GM06990 (cell line): ENCODE measurements at regions not wholly inside any gene's neighbourhood (a gene's known extent, or its start where the extent isn't known, plus 50 kb on each side); places are given as distances from the start of the nearest gene placed in this dataset.
"Not testable (repeated sequence)": the region's sequence is repeated elsewhere in the genome, so short reads cannot be mapped to it uniquely, and the experiment has no call there.

Source experiments
- DNase-seq: peaks from one replicate; pipeline ENCODE4 v3.0.0-alpha.2; 2011; ENCODE audit not compliant: insufficient read length; ENCODE audit errors: extremely low read depth
- H3K27me3 ChIP-seq: replicated peaks from 2 replicates; pipeline ENCODE4 v1.6.0; 2011; ENCODE audit warnings: low read length; ENCODE audit not compliant: control insufficient read depth, insufficient read depth
- H3K36me3 ChIP-seq: 2 replicates; pipeline ENCODE4 v1.5.1; 2011; ENCODE audit warnings: low read length; ENCODE audit not compliant: control insufficient read depth, insufficient read depth
- H3K4me3 ChIP-seq: replicated peaks from 2 replicates; pipeline ENCODE4 v1.5.1; 2011; ENCODE audit warnings: low read depth, mild to moderate bottlenecking, control low read depth, low read length
- CTCF ChIP-seq: IDR thresholded peaks from 2 replicates; pipeline ENCODE4 v1.5.1; 2011; ENCODE audit warnings: low read length, control low read depth, mild to moderate bottlenecking, inconsistent platforms; ENCODE audit not compliant: insufficient read depth, poor library complexity, severe bottlenecking

DNA sequence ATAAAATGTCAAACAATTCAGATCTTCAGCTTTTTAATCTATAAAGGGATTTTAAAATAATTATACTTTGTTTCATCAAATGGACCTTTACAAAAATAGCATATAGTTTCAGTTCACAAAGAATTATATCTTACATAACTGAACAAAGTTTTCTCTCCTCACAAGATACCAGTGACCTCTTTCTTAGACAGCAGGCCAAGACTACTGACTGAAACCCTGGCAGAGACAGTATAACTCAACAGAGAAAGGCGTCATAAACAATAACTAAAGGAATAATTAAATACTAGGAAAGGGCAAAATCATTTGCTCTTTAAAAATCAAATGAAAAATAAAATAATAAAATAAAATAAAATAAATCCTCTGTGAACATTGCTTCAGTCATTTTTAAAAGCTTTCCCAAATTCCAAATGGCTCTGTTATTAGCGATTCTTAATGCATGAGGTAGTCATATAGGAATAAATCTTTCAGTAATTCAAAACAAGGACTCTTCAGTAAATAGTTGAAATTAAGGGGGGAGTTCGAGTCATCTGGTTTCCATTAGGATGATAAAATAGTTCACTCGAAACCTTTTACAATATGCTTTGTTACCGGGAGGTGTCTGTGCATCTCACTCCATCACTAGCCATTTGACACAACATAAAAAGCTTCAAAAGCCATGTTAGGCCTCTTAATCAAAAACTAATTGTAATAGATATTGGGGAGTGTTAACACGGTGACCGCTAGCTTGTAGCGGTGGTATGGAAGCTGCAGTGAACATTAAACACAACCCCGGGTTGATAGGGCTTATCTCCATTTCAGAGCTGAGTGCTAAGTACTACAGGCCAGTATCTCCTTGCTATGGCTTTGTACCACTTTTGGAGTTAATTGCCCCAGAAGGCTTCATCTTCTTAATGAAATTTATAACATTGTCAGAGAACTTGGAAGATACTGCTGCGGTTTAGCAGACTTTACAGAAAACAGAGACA is 142.9 kb upstream of the NR2F2 start:
- H3K4me3 ChIP-seq, result no peak overlapping the region
- no peaks in the 10 kb centered on the region for H3K36me3 ChIP-seq
- no peak for TF ChIP-seq CTCF
- no peak for DNase-seq
- no peaks in the 10 kb centered on the region for H3K27me3 ChIP-seq

DNA sequence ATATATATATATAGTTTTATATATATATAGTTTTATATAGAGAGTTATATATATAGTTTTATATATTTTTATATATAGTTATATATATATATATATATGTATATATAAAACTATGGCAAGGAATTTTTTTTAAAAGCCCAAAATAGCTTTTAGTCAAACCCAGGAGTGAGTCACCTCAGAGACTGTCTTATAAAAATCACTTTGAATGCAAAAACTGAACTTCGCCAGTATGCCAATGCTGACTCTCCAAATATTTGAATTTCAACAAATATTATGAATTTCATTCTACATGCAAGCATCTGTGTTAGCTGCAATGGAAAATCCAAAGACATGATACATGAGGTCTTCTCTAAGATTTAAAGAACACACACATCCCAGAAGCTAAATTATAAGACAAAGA is 132.8 kb upstream of the NR2F2 start:
- H3K36me3 ChIP-seq, result no peaks in the 10 kb centered on the region
- H3K4me3 ChIP-seq, result no peak overlapping the region
- no peaks in the 10 kb centered on the region for H3K27me3 ChIP-seq
- no peak for TF ChIP-seq CTCF
- no peak for DNase-seq

- TF ChIP-seq CTCF, result no peak
- H3K36me3 ChIP-seq, result no peaks in the 10 kb centered on the region
- H3K27me3 ChIP-seq, result no peaks in the 10 kb centered on the region
- no peak overlapping the region for H3K4me3 ChIP-seq
- no peak for DNase-seq
These were observed 131.4 kb upstream of the NR2F2 start for GRCh38 chr15:96199111-96199510.

DNA sequence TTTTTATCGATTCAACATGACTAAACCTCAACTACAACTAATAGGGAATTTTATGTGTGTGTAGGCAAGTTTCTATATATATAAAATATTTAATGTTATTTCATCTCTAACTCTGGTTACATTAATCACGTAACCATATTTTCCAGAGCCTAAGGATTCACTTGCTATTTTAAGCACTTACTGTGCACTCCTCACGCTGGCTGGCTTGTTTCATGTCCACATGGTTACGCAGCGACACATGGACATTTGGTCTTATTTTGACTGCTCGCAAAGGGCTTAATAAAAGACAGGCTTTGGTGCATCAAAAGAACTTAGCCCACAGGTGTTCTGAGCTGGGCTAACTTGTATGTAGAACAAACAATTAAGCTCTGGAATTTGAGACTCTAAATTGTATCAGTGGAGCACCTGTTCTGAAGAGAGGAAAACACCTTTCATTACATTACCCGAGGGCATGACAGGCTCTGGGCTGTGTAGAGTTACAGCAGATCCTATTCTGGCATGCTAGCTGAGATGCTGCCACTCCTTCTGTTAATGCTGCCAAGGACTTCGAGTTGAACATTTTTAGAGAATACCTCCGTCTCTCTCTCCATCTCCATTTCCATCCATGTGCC is 130.0 kb upstream of the NR2F2 start:
- DNase-seq, result no peak
- no peak for TF ChIP-seq CTCF
- Histone ChIP-seq H3K4me3 (no peak overlapping the region), H3K27me3 (no peaks in the 10 kb centered on the region), H3K36me3 (no peaks in the 10 kb centered on the region)

- DNase-seq, result no peak
- TF ChIP-seq CTCF, result no peak
- Histone ChIP-seq H3K27me3 (no peaks in the 10 kb centered on the region), H3K4me3 (no peak overlapping the region), H3K36me3 (no peaks in the 10 kb centered on the region)
These were observed 128.8 kb upstream of the NR2F2 start for GRCh38 chr15:96201696-96202095.

DNA sequence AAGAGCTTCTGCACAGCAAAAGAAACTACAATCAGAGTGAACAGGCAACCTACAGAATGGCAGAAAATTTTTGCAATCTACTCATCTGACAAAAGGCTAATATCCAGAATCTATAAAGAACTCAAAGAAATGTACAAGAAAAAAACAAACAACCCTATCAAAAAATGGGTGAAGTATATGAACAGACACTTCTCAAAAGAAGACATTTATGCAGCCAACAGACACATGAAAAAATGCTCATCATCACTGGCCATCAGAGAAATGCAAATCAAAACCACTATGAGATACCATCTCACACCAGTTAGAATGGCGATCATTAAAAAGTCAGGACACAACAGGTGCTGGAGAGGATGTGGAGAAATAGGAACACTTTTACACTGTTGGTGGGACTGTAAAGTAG is 124.9 kb upstream of the NR2F2 start:
- not testable (repeated sequence) for DNase-seq, H3K27me3 ChIP-seq, H3K4me3 ChIP-seq, H3K36me3 ChIP-seq
